Left renal pelvis (tissue), 4 donors: ENCODE measurements at regions not wholly inside any gene's neighbourhood (a gene's known extent, or its start where the extent isn't known, plus 50 kb on each side); places are given as distances from the start of the nearest gene placed in this dataset.

Experiments used
- DNase-seq, 4 donors: peaks; one replicate each; pipeline ENCODE4 v3.0.0-alpha.2; 2013; ENCODE audit warnings: low read depth in 4 of 4, low spot score in 3 of 4

- DNase-seq, result no peak
These were observed 225.7 kb upstream of the TNP1 start for GRCh38 chr2:217085543-217085942.

GRCh38 chr2:217081799-217082198 is 221.9 kb upstream of the TNP1 start:
- DNase-seq, result no peak

- no peak for DNase-seq
These were observed 219.3 kb upstream of the TNP1 start for GRCh38 chr2:217079165-217079564.

- DNase-seq, result no peak
These were observed 218.1 kb upstream of the TNP1 start for GRCh38 chr2:217077831-217078407.

GRCh38 chr2:217076657-217077232 is 216.9 kb upstream of the TNP1 start:
- no peak for DNase-seq

GRCh38 chr2:217076058-217076435 is 216.2 kb upstream of the TNP1 start:
- DNase-seq, result no peak

- no peak for DNase-seq
These were observed 215.6 kb upstream of the TNP1 start for GRCh38 chr2:217075268-217076057.

- no peak for DNase-seq
These were observed 214.9 kb upstream of the TNP1 start for GRCh38 chr2:217074576-217075255.

GRCh38 chr2:217071416-217071815 is 211.6 kb upstream of the TNP1 start:
- DNase-seq, result no peak

- no peak for DNase-seq
These were observed 210.7 kb upstream of the TNP1 start for GRCh38 chr2:217070611-217071010.

- DNase-seq, result no peak
These were observed 210.2 kb upstream of the TNP1 start for GRCh38 chr2:217070043-217070430.

GRCh38 chr2:217069263-217070042 is 209.6 kb upstream of the TNP1 start:
- no peak for DNase-seq

- no peak for DNase-seq
These were observed 208.9 kb upstream of the TNP1 start for GRCh38 chr2:217068677-217069250.

GRCh38 chr2:217067787-217068186 is 207.9 kb upstream of the TNP1 start:
- DNase-seq, result no peak

GRCh38 chr2:217066510-217067270 is 206.8 kb upstream of the TNP1 start:
- no peak for DNase-seq

- DNase-seq, result no peak
These were observed 206.0 kb upstream of the TNP1 start for GRCh38 chr2:217065695-217066405.

- no peak for DNase-seq
These were observed 205.1 kb upstream of the TNP1 start for GRCh38 chr2:217065012-217065290.

- DNase-seq, result peak in 1 of 4 donors; percentile 27
These were observed 204.6 kb upstream of the TNP1 start for GRCh38 chr2:217064234-217065011.
